ENCODE measurements at regions not wholly inside any gene's neighbourhood (a gene's known extent, or its start where the extent isn't known, plus 50 kb on each side); places are given as distances from the start of the nearest gene placed in this dataset.

GRCh38 chr5:77925503-77925902 is 149.4 kb upstream of the TBCA start:
- H3K4me3 Mint-ChIP-seq: no peak overlapping the region

GRCh38 chr5:77924081-77924480 is 147.9 kb upstream of the TBCA start:
- no peak overlapping the region for H3K4me3 Mint-ChIP-seq
- DNase-seq (ENCODE audit: low spot score): no peak
- no peak overlapping the region for H3K27ac Mint-ChIP-seq
- no peaks in the 10 kb centered on the region for H3K36me3 Mint-ChIP-seq (ENCODE audit: low read depth)
- peaks cover 7% of the 10 kb centered on the region for H3K27me3 Mint-ChIP-seq (ENCODE audit: insufficient read depth)
- H3K9me3 Mint-ChIP-seq: peaks cover 6% of the 10 kb centered on the region
- intact Hi-C loops (cut with micrococcal nuclease): no loop called here
- H3K4me1 Mint-ChIP-seq (ENCODE audit: low read depth): peaks cover 9% of the 10 kb centered on the region

More at GRCh38 chr5:77925503-77925902, 149.4 kb upstream of the TBCA start:
- no peak for DNase-seq (ENCODE audit: low spot score)
- Mint-ChIP-seq H3K4me1 (ENCODE audit: low read depth) (peaks cover 9% of the 10 kb centered on the region), H3K27ac (no peak overlapping the region), H3K27me3 (ENCODE audit: insufficient read depth) (peaks cover 7% of the 10 kb centered on the region), H3K36me3 (ENCODE audit: low read depth) (no peaks in the 10 kb centered on the region), H3K9me3 (peaks cover 6% of the 10 kb centered on the region)
- intact Hi-C loops (cut with micrococcal nuclease): no loop called here

- Mint-ChIP-seq H3K4me3 (no peak overlapping the region), H3K4me1 (ENCODE audit: low read depth) (peaks cover 9% of the 10 kb centered on the region), H3K27ac (no peak overlapping the region), H3K36me3 (ENCODE audit: low read depth) (no peaks in the 10 kb centered on the region), H3K9me3 (peaks cover 6% of the 10 kb centered on the region), H3K27me3 (ENCODE audit: insufficient read depth) (peaks cover 3% of the 10 kb centered on the region)
- DNase-seq (ENCODE audit: low spot score): no peak
- intact Hi-C loops (cut with micrococcal nuclease): no loop called here
Measured at GRCh38 chr5:77923666-77924065, 147.5 kb upstream of the TBCA start.

- peaks cover 9% of the 10 kb centered on the region for H3K4me1 Mint-ChIP-seq (ENCODE audit: low read depth)
- H3K36me3 Mint-ChIP-seq (ENCODE audit: low read depth): no peaks in the 10 kb centered on the region
- intact Hi-C loops (cut with micrococcal nuclease): no loop called here
- H3K27me3 Mint-ChIP-seq (ENCODE audit: insufficient read depth): peaks cover 2% of the 10 kb centered on the region
- H3K9me3 Mint-ChIP-seq: peaks cover 6% of the 10 kb centered on the region
- H3K4me3 Mint-ChIP-seq: no peak overlapping the region
- H3K27ac Mint-ChIP-seq: no peak overlapping the region
- DNase-seq (ENCODE audit: low spot score): no peak
Measured at GRCh38 chr5:77921094-77921768, 145.1 kb upstream of the TBCA start.

GRCh38 chr5:77920359-77921058 is 144.4 kb upstream of the TBCA start:
- no peaks in the 10 kb centered on the region for H3K36me3 Mint-ChIP-seq (ENCODE audit: low read depth)
- peaks cover 2% of the 10 kb centered on the region for H3K27me3 Mint-ChIP-seq (ENCODE audit: insufficient read depth)
- no peak overlapping the region for H3K4me3 Mint-ChIP-seq
- H3K27ac Mint-ChIP-seq: no peak overlapping the region
- peaks cover 3% of the 10 kb centered on the region for H3K9me3 Mint-ChIP-seq
- intact Hi-C loops (cut with micrococcal nuclease): no loop called here
- no peak for DNase-seq (ENCODE audit: low spot score)
- H3K4me1 Mint-ChIP-seq (ENCODE audit: low read depth): peaks cover 6% of the 10 kb centered on the region

GRCh38 chr5:77915346-77915745 is 139.2 kb upstream of the TBCA start:
- Mint-ChIP-seq H3K9me3 (no peaks in the 10 kb centered on the region), H3K27me3 (ENCODE audit: insufficient read depth) (peaks cover 7% of the 10 kb centered on the region), H3K36me3 (ENCODE audit: low read depth) (no peaks in the 10 kb centered on the region), H3K4me3 (no peak overlapping the region), H3K4me1 (ENCODE audit: low read depth) (no peaks in the 10 kb centered on the region), H3K27ac (no peak overlapping the region)
- intact Hi-C loops (cut with micrococcal nuclease): no loop called here
- no peak for DNase-seq (ENCODE audit: low spot score)

- no peak for DNase-seq (ENCODE audit: low spot score)
- no peak overlapping the region for H3K4me3 Mint-ChIP-seq
- no peaks in the 10 kb centered on the region for H3K9me3 Mint-ChIP-seq
- no peaks in the 10 kb centered on the region for H3K36me3 Mint-ChIP-seq (ENCODE audit: low read depth)
- H3K4me1 Mint-ChIP-seq (ENCODE audit: low read depth): no peaks in the 10 kb centered on the region
- no peak overlapping the region for H3K27ac Mint-ChIP-seq
- intact Hi-C loops (cut with micrococcal nuclease): no loop called here
- H3K27me3 Mint-ChIP-seq (ENCODE audit: insufficient read depth): peaks cover 9% of the 10 kb centered on the region
Measured at GRCh38 chr5:77912721-77913120, 136.6 kb upstream of the TBCA start.

- Mint-ChIP-seq H3K36me3 (ENCODE audit: low read depth) (no peaks in the 10 kb centered on the region), H3K9me3 (no peaks in the 10 kb centered on the region), H3K4me3 (no peak overlapping the region), H3K4me1 (ENCODE audit: low read depth) (no peaks in the 10 kb centered on the region), H3K27me3 (ENCODE audit: insufficient read depth) (peaks cover 11% of the 10 kb centered on the region), H3K27ac (no peak overlapping the region)
- DNase-seq (ENCODE audit: low spot score): no peak
- intact Hi-C loops (cut with micrococcal nuclease): no loop called here
Measured at GRCh38 chr5:77910602-77911188, 134.6 kb upstream of the TBCA start.

- intact Hi-C loops (cut with micrococcal nuclease): no loop called here
- Mint-ChIP-seq H3K9me3 (no peaks in the 10 kb centered on the region), H3K27me3 (ENCODE audit: insufficient read depth) (peaks cover 11% of the 10 kb centered on the region), H3K4me1 (ENCODE audit: low read depth) (no peaks in the 10 kb centered on the region), H3K4me3 (no peak overlapping the region), H3K27ac (no peak overlapping the region), H3K36me3 (ENCODE audit: low read depth) (no peaks in the 10 kb centered on the region)
- no peak for DNase-seq (ENCODE audit: low spot score)
Measured at GRCh38 chr5:77909237-77909636, 133.1 kb upstream of the TBCA start.

GRCh38 chr5:77908787-77909186 is 132.6 kb upstream of the TBCA start:
- intact Hi-C loops (cut with micrococcal nuclease): no loop called here
- Mint-ChIP-seq H3K36me3 (ENCODE audit: low read depth) (no peaks in the 10 kb centered on the region), H3K4me3 (no peak overlapping the region), H3K4me1 (ENCODE audit: low read depth) (no peaks in the 10 kb centered on the region), H3K27ac (no peak overlapping the region), H3K27me3 (ENCODE audit: insufficient read depth) (peaks cover 11% of the 10 kb centered on the region), H3K9me3 (no peaks in the 10 kb centered on the region)
- no peak for DNase-seq (ENCODE audit: low spot score)

GRCh38 chr5:77907786-77908185 is 131.6 kb upstream of the TBCA start:
- Mint-ChIP-seq H3K4me3 (no peak overlapping the region), H3K27me3 (ENCODE audit: insufficient read depth) (peaks cover 11% of the 10 kb centered on the region), H3K4me1 (ENCODE audit: low read depth) (no peaks in the 10 kb centered on the region), H3K9me3 (no peaks in the 10 kb centered on the region), H3K36me3 (ENCODE audit: low read depth) (no peaks in the 10 kb centered on the region), H3K27ac (no peak overlapping the region)
- no peak for DNase-seq (ENCODE audit: low spot score)
- intact Hi-C loops (cut with micrococcal nuclease): no loop called here

GRCh38 chr5:77906806-77907205 is 130.7 kb upstream of the TBCA start:
- no peaks in the 10 kb centered on the region for H3K4me1 Mint-ChIP-seq (ENCODE audit: low read depth)
- H3K27me3 Mint-ChIP-seq (ENCODE audit: insufficient read depth): peaks cover 7% of the 10 kb centered on the region
- H3K27ac Mint-ChIP-seq: no peak overlapping the region
- no peak overlapping the region for H3K4me3 Mint-ChIP-seq
- DNase-seq (ENCODE audit: low spot score): no peak
- H3K9me3 Mint-ChIP-seq: no peaks in the 10 kb centered on the region
- intact Hi-C loops (cut with micrococcal nuclease): no loop called here
- no peaks in the 10 kb centered on the region for H3K36me3 Mint-ChIP-seq (ENCODE audit: low read depth)

GRCh38 chr5:77904362-77904761 is 128.2 kb upstream of the TBCA start:
- no peak overlapping the region for H3K27ac Mint-ChIP-seq

More at GRCh38 chr5:77904362-77904761, 128.2 kb upstream of the TBCA start:
- Mint-ChIP-seq H3K27me3 (ENCODE audit: insufficient read depth) (peaks cover 4% of the 10 kb centered on the region), H3K4me3 (no peak overlapping the region), H3K36me3 (ENCODE audit: low read depth) (no peaks in the 10 kb centered on the region), H3K9me3 (no peaks in the 10 kb centered on the region), H3K4me1 (ENCODE audit: low read depth) (no peaks in the 10 kb centered on the region)
- no peak for DNase-seq (ENCODE audit: low spot score)
- intact Hi-C loops (cut with micrococcal nuclease): no loop called here

Data from activated T-helper 1 cell treated with anti-CD3 and anti-CD28 coated beads, Interleukin-12 subunit alpha, Interleukin-12 subunit beta, Interleukin-2, Interleukin-4 antibody, amounts not matched to agents 30 ng/mL and 10 ng/mL and 1 ng/mL, durations not matched to agents 14 hours and 24 hours and 36 hours (primary cell).